Pancreas (tissue), 10 donors: ENCODE measurements at regions not wholly inside any gene's neighbourhood (a gene's known extent, or its start where the extent isn't known, plus 50 kb on each side); places are given as distances from the start of the nearest gene placed in this dataset.
"Not testable (repeated sequence)": the region's sequence is repeated elsewhere in the genome, so short reads cannot be mapped to it uniquely, and the experiment has no call there.

ENCODE experiments used
- ATAC-seq, 4 donors: fragments of 200-7000 bp; cut with Tn5 transposase; one replicate each; pipeline versions ENCODE4 v1.8.0 to v1.9.1; 2020; ENCODE audit warnings: mild to moderate bottlenecking in 4 of 4, moderate library complexity in 4 of 4
- DNase-seq, 6 donors: peaks; one replicate each; pipeline ENCODE4 v3.0.0-alpha.2; 2020
- FAIRE-seq: peaks from 2 replicates; lab custom pipeline; 2012; peaks lifted over from hg19 to GRCh38; lab: Jason Lieb, UNC
- H3K27ac ChIP-seq, 4 donors: fragments of 200-600 bp; sonication (generic); 1 replicate in 3 of 4; 2 replicates in 1 of 4; pipeline versions ENCODE4 v1.5.0 to v1.8.0; 2020
- H3K27me3 ChIP-seq, 4 donors: fragments of 200-600 bp; one replicate each; pipeline ENCODE4 v1.8.0; 2021
- H3K36me3 ChIP-seq, 3 donors: fragments of 200-600 bp; sonication (generic) in 1 of 3; one replicate each; pipeline versions ENCODE4 v1.5.0 to v1.8.0; 2020 to 2021
- H3K4me1 ChIP-seq, 3 donors: fragments of 200-600 bp; one replicate each; pipeline ENCODE4 v1.8.0; 2021
- H3K4me3 ChIP-seq, 4 donors: fragments of 200-600 bp; sonication (generic) in 2 of 4; one replicate each; pipeline versions ENCODE4 v1.5.0 to v1.8.0; 2020 to 2021
- H3K9me3 ChIP-seq, 4 donors: fragments of 200-600 bp; one replicate each; pipeline ENCODE4 v1.8.0; 2021
- WGBS, 2 donors: extraction: QIAGEN DNeasy Blood & Tissue Kit; methylation state at CpG; one replicate each; pipeline ENCODE4 v1.1.7; 2013; 5-methylcytosine and 5-hydroxymethylcytosine counted together
- intact Hi-C, 3 donors: fragments of 100-400 bp; cut with DNase I; formaldehyde crosslinking; loops; one replicate each; pipeline versions ENCODE4 v1.11.1 to v1.14.2; 2022
- donor health status: healthy with polysubstance abuse.
- donor health status: DM: no; HTN: no; CAD: no; lungs with moderate emphysema.
- donor health status: DM: no; HTN: no; CAD: no.
- donor health status: control.
- donor health status: control.
- donor health status: Bipolar disorder and iron deficiency.
- donor health status: DM: yes; HTN: yes; CAD: no.
- donor health status: DM: no; HTN: no; CAD: no.
- donor health status: DM: no; HTN: no; CAD: no.
- donor health status: DM: yes; HTN: yes; CAD: no.

- H3K9me3 ChIP-seq, H3K36me3 ChIP-seq, H3K27me3 ChIP-seq, H3K4me3 ChIP-seq, FAIRE-seq, ATAC-seq, H3K27ac ChIP-seq, H3K4me1 ChIP-seq, intact Hi-C loops: not testable (repeated sequence)
- DNase-seq = peak in 1 of 6 donors; percentile 33
These were observed 1596.3 kb downstream of the RPIA start for GRCh38 chr2:90287751-90288150.

GRCh38 chr2:90288396-90288795 lies 1596.9 kb downstream of the RPIA start:
- H3K4me3 ChIP-seq, H3K4me1 ChIP-seq, FAIRE-seq, H3K36me3 ChIP-seq, ATAC-seq, H3K9me3 ChIP-seq, H3K27me3 ChIP-seq, intact Hi-C loops, H3K27ac ChIP-seq: not testable (repeated sequence)
- DNase-seq = peak in 3 of 6 donors; percentile 29 to 87 (median 55)
- 76 to 90% methylated on average over 4 to 7 of the region's 7 CpGs for WGBS, 2 donors

- H3K4me3 ChIP-seq, H3K4me1 ChIP-seq, H3K9me3 ChIP-seq, H3K27me3 ChIP-seq, H3K36me3 ChIP-seq, intact Hi-C loops, FAIRE-seq, ATAC-seq, H3K27ac ChIP-seq: not testable (repeated sequence)
- 59 to 63% methylated on average over 4 to 6 of the region's 6 CpGs for WGBS, 2 donors
- peak in 2 of 6 donors; percentile 48 to 81 for DNase-seq
These were observed 1598.0 kb downstream of the RPIA start for GRCh38 chr2:90289291-90289980.

GRCh38 chr2:90290701-90291100 lies 1599.2 kb downstream of the RPIA start:
- H3K4me3 ChIP-seq, ATAC-seq, H3K9me3 ChIP-seq, H3K27ac ChIP-seq, intact Hi-C loops, FAIRE-seq, H3K4me1 ChIP-seq, H3K36me3 ChIP-seq, H3K27me3 ChIP-seq: not testable (repeated sequence)
- peak in 1 of 6 donors; percentile 24 for DNase-seq
- WGBS, 2 donors = 68 to 73% methylated on average over 5 of the region's 5 CpGs

GRCh38 chr2:90291168-90291883 lies 1599.9 kb downstream of the RPIA start:
- H3K27ac ChIP-seq, H3K36me3 ChIP-seq, ATAC-seq, intact Hi-C loops, FAIRE-seq, H3K27me3 ChIP-seq, H3K4me3 ChIP-seq, H3K4me1 ChIP-seq, H3K9me3 ChIP-seq: not testable (repeated sequence)
- peak in 3 of 6 donors; percentile 45 to 93 (median 61) for DNase-seq
- WGBS, 2 donors = 40 to 44% methylated on average over 4 to 5 of the region's 5 CpGs

GRCh38 chr2:90291934-90292333 lies 1600.5 kb downstream of the RPIA start:
- H3K4me1 ChIP-seq, FAIRE-seq, intact Hi-C loops: not testable (repeated sequence)

GRCh38 chr2:90292451-90292850 lies 1601.0 kb downstream of the RPIA start:
- peak in 2 of 6 donors; percentile 58 to 84 for DNase-seq
- H3K4me1 ChIP-seq, H3K36me3 ChIP-seq, H3K4me3 ChIP-seq, H3K9me3 ChIP-seq, intact Hi-C loops, FAIRE-seq, ATAC-seq, H3K27ac ChIP-seq, H3K27me3 ChIP-seq: not testable (repeated sequence)
- 66 to 76% methylated on average over 4 of the region's 4 CpGs for WGBS, 2 donors

More at GRCh38 chr2:90291934-90292333, 1600.5 kb downstream of the RPIA start:
- DNase-seq = peak in 2 of 6 donors; percentile 60 to 72
- H3K36me3 ChIP-seq, ATAC-seq, H3K27me3 ChIP-seq, H3K4me3 ChIP-seq, H3K27ac ChIP-seq, H3K9me3 ChIP-seq: not testable (repeated sequence)
- WGBS, 2 donors = 86 to 90% methylated on average over 1 of the region's 1 CpG

- FAIRE-seq, intact Hi-C loops, H3K4me1 ChIP-seq, ATAC-seq, H3K9me3 ChIP-seq, H3K27me3 ChIP-seq, H3K27ac ChIP-seq, H3K4me3 ChIP-seq, H3K36me3 ChIP-seq: not testable (repeated sequence)
- peak in 4 of 6 donors; percentile 24 to 90 (median 50) for DNase-seq
- WGBS, 2 donors = 53 to 66% methylated on average over 6 of the region's 6 CpGs
These were observed 1601.8 kb downstream of the RPIA start for GRCh38 chr2:90293224-90293623.

GRCh38 chr2:90293806-90294205 lies 1602.3 kb downstream of the RPIA start:
- ATAC-seq, FAIRE-seq, H3K4me3 ChIP-seq, H3K9me3 ChIP-seq, H3K36me3 ChIP-seq, H3K27me3 ChIP-seq, intact Hi-C loops, H3K27ac ChIP-seq, H3K4me1 ChIP-seq: not testable (repeated sequence)
- peak in 1 of 6 donors; percentile 55 for DNase-seq
- 74 to 77% methylated on average over 8 of the region's 9 CpGs for WGBS, 2 donors

GRCh38 chr2:90295036-90295750 lies 1603.7 kb downstream of the RPIA start:
- intact Hi-C loops, FAIRE-seq, H3K27me3 ChIP-seq, H3K4me3 ChIP-seq, H3K36me3 ChIP-seq, H3K9me3 ChIP-seq, H3K4me1 ChIP-seq, ATAC-seq, H3K27ac ChIP-seq: not testable (repeated sequence)
- peak in 1 of 6 donors; percentile 24 for DNase-seq
- 77 to 81% methylated on average over 16 of the region's 17 CpGs for WGBS, 2 donors

GRCh38 chr2:90296484-90296777 lies 1605.0 kb downstream of the RPIA start:
- H3K9me3 ChIP-seq, H3K4me3 ChIP-seq, FAIRE-seq, intact Hi-C loops, H3K27me3 ChIP-seq, H3K36me3 ChIP-seq, ATAC-seq, H3K27ac ChIP-seq, H3K4me1 ChIP-seq: not testable (repeated sequence)
- DNase-seq = peak in 2 of 6 donors; percentile 56 to 86

GRCh38 chr2:90297701-90298100 lies 1606.2 kb downstream of the RPIA start:
- peak in 2 of 6 donors; percentile 39 to 75 for DNase-seq

More at GRCh38 chr2:90297701-90298100, 1606.2 kb downstream of the RPIA start:
- ATAC-seq, H3K4me1 ChIP-seq, H3K27me3 ChIP-seq, H3K9me3 ChIP-seq, H3K27ac ChIP-seq, intact Hi-C loops, H3K36me3 ChIP-seq, H3K4me3 ChIP-seq, FAIRE-seq: not testable (repeated sequence)
- 50 to 62% methylated on average over 1 to 2 of the region's 2 CpGs for WGBS, 2 donors
